GM23248 (cell line): ENCODE measurements at regions not wholly inside any gene's neighbourhood (a gene's known extent, or its start where the extent isn't known, plus 50 kb on each side); places are given as distances from the start of the nearest gene placed in this dataset.
"Not testable (repeated sequence)": the region's sequence is repeated elsewhere in the genome, so short reads cannot be mapped to it uniquely, and the experiment has no call there.

Experiments used
- DNase-seq: peaks from one replicate; pipeline ENCODE4 v3.0.0-alpha.2; 2015
- H2AFZ ChIP-seq: fragments of 200-600 bp; sonication (generic); 2 replicates; pipeline ENCODE4 v1.6.1; 2016; ENCODE audit warnings: antibody characterized with exemption
- H3F3A ChIP-seq: fragments of 200-600 bp; sonication (generic); 2 replicates; pipeline ENCODE4 v1.6.1; 2016; ENCODE audit warnings: mild to moderate bottlenecking, antibody characterized with exemption, mixed run types; ENCODE audit not compliant: insufficient read depth
- H3K27ac ChIP-seq: fragments of 200-600 bp; sonication (generic); 2 replicates; pipeline ENCODE4 v1.5.1; 2016; ENCODE audit warnings: mild to moderate bottlenecking
- H3K27me3 ChIP-seq: fragments of 200-600 bp; sonication (generic); replicated peaks from 2 replicates; pipeline ENCODE4 v1.6.1; 2016; ENCODE audit warnings: mild to moderate bottlenecking; ENCODE audit not compliant: insufficient read depth
- H3K36me3 ChIP-seq: fragments of 200-600 bp; sonication (generic); 2 replicates; pipeline ENCODE4 v1.6.1; 2016; ENCODE audit warnings: low read depth, mild to moderate bottlenecking
- H3K4me1 ChIP-seq: fragments of 200-600 bp; sonication (generic); 2 replicates; pipeline ENCODE4 v1.6.1; 2016; ENCODE audit warnings: mild to moderate bottlenecking; ENCODE audit not compliant: insufficient read depth
- H3K4me2 ChIP-seq: fragments of 200-600 bp; sonication (generic); one replicate; pipeline ENCODE4 v1.6.1; 2016; ENCODE audit warnings: mild to moderate bottlenecking; ENCODE audit not compliant: unreplicated experiment
- H3K4me3 ChIP-seq: fragments of 200-600 bp; sonication (generic); 2 replicates; pipeline ENCODE4 v1.5.1; 2016; ENCODE audit warnings: mild to moderate bottlenecking
- H3K79me2 ChIP-seq: fragments of 200-600 bp; sonication (generic); 2 replicates; pipeline ENCODE4 v1.6.1; 2016; ENCODE audit warnings: mild to moderate bottlenecking; ENCODE audit not compliant: insufficient read depth
- H3K9ac ChIP-seq: fragments of 200-600 bp; sonication (generic); 2 replicates; pipeline ENCODE4 v1.6.1; 2016; ENCODE audit warnings: mild to moderate bottlenecking
- H3K9me2 ChIP-seq: fragments of 200-600 bp; sonication (generic); 2 replicates; pipeline ENCODE4 v1.6.1; 2016; ENCODE audit warnings: mixed run types, mild to moderate bottlenecking, moderate library complexity; ENCODE audit not compliant: insufficient read depth
- H3K9me3 ChIP-seq: fragments of 200-600 bp; sonication (generic); one replicate; pipeline ENCODE4 v1.6.1; 2017; ENCODE audit warnings: low read depth
- H4K20me1 ChIP-seq: fragments of 200-600 bp; sonication (generic); 2 replicates; pipeline ENCODE4 v1.6.0; 2016; ENCODE audit not compliant: insufficient read depth
- EZH2 ChIP-seq: fragments of 200-600 bp; sonication (generic); IDR thresholded peaks from 2 replicates; pipeline ENCODE4 v1.6.1; 2018; ENCODE audit warnings: antibody characterized with exemption, mild to moderate bottlenecking; ENCODE audit not compliant: insufficient read depth, poor library complexity, severe bottlenecking
- EZH2phosphoT487 ChIP-seq: fragments of 200-600 bp; sonication (generic); IDR thresholded peaks from 2 replicates; pipeline ENCODE4 v1.6.1; 2018; ENCODE audit warnings: antibody characterized with exemption, moderate library complexity, mild to moderate bottlenecking, low read depth; ENCODE audit not compliant: insufficient read depth
- WGBS, 2 experiments: methylation state at CpG; one replicate each; pipeline ENCODE4 v1.1.6; 2015 to 2017; ENCODE audit warnings: low lambda C conversion rate in 2 of 2, low coverage in 1 of 2; ENCODE audit errors: missing lambda C conversion rate in 2 of 2; 5-methylcytosine and 5-hydroxymethylcytosine counted together
- in situ Hi-C: fragments of 300-500 bp; cut with MboI; formaldehyde crosslinking; loops from 2 replicates; pipeline ENCODE4 v1.15.0; 2020

DNA sequence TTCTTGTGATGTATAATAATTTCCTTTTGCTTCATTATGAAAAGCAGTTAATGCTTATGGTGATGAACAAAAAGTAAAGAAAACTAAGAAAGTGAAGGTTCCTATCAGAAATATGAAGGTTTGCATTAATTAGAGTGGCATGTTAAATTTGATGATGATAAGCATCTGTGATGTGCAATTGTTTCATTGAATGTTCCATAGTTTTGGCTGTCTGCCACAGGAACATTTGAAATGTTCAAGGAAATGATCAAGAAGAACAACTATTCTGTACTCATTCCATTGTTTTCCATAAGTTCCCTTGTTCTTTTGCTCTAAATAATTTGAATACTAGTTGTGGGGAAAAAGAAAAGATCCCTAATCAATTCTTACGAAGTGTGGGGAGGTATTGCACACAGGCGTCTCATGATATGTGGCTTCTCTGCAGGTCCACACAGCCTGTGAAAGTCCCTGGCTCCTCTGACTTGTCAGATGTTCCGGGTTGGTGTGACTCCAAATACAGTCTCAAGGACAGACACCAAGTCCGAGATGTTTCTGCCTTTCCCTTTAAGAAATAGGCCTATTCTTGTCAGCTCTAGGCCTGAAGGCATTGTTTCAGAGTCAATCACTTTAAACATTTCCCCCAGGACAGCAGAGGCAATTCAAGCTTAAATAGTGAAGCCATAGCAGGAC, 152.6 kb upstream of the MAST4 start:
- no peak overlapping the region for H3K4me2 ChIP-seq
- no peak overlapping the region for H3K27ac ChIP-seq
- no peaks in the 10 kb centered on the region for H3K79me2 ChIP-seq
- no peaks in the 10 kb centered on the region for H3K27me3 ChIP-seq
- H3K36me3 ChIP-seq, result no peaks in the 10 kb centered on the region
- peak; percentile 24 for DNase-seq
- H3K9me2 ChIP-seq, result no peaks in the 10 kb centered on the region
- no peak overlapping the region for H3K4me3 ChIP-seq
- no peaks in the 10 kb centered on the region for H4K20me1 ChIP-seq
- H3K9ac ChIP-seq, result no peak overlapping the region
- in situ Hi-C loops, result no loop called here
- WGBS, 2 experiments, result 62 to 66% methylated on average over 4 of the region's 4 CpGs
- no peak for TF ChIP-seq EZH2
- H3K9me3 ChIP-seq, result no peaks in the 10 kb centered on the region
- H3K4me1 ChIP-seq, result peaks cover 16% of the 10 kb centered on the region
- H2AFZ ChIP-seq, result no peak overlapping the region
- H3F3A ChIP-seq, result 0 out of 2 replicates have a peak, but pooled peaks cover 19% of the 10 kb centered on the region

DNA sequence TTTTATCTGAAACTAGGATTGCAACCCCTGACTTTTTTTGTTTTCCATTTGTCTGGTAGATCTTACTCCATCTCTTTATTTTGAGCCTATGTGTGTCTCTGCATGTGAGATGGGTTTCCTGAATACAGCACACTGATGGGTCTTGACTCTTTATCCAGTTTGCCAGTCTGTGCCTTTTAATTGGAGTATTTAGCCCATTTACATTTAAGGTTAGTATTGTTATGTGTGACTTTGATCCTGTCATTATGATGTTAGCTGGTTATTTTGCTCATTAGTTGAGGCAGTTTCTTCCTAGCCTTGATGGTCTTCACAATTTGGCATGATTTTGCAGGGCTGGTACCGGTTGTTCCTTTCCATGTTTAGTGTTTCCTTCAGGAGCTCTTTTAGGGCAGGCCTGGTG, 148.1 kb upstream of the MAST4 start:
- H3K36me3 ChIP-seq, H3K9ac ChIP-seq, H3F3A ChIP-seq, H3K4me1 ChIP-seq, H3K4me2 ChIP-seq, H3K27me3 ChIP-seq, H2AFZ ChIP-seq, H3K4me3 ChIP-seq, H3K9me2 ChIP-seq, H3K27ac ChIP-seq, DNase-seq, in situ Hi-C loops, H4K20me1 ChIP-seq, H3K79me2 ChIP-seq, H3K9me3 ChIP-seq: not testable (repeated sequence)
- WGBS, 2 experiments, result 74 to 86% methylated on average over 1 of the region's 1 CpG

DNA sequence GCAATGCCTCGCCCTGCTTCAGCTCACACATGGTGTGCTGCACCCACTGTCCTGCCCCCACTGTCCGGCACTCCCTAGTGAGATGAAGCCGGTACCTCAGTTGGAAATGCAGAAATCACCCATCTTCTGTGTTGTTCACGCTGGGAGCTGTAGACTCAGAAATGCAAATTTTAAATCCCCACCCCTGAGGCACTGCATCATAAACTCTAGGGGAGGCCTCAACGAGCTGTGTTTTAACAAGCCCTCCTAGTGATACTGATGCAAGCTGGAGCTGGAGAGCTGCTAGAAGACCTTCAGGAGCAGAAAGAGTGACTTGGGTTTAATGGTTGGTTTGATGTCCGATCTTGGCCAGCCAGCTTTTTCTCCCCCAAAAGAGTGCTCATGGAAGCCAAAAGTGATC, 146.0 kb upstream of the MAST4 start:
- Histone ChIP-seq H3K4me3 (no peak overlapping the region), H3K27me3 (no peaks in the 10 kb centered on the region), H3K9me3 (no peaks in the 10 kb centered on the region), H3K79me2 (no peaks in the 10 kb centered on the region), H3K4me2 (no peak overlapping the region), H3K9ac (no peak overlapping the region), H4K20me1 (no peaks in the 10 kb centered on the region), H3K27ac (no peak overlapping the region), H3F3A (no peaks in the 10 kb centered on the region), H2AFZ (no peak overlapping the region), H3K4me1 (peaks cover 11% of the 10 kb centered on the region), H3K9me2 (no peaks in the 10 kb centered on the region), H3K36me3 (no peaks in the 10 kb centered on the region)
- TF ChIP-seq EZH2 (no peak), EZH2phosphoT487 (no peak)
- WGBS, 2 experiments, result 66 to 74% methylated on average over 6 of the region's 6 CpGs
- in situ Hi-C loops, result no loop called here
- no peak for DNase-seq

DNA sequence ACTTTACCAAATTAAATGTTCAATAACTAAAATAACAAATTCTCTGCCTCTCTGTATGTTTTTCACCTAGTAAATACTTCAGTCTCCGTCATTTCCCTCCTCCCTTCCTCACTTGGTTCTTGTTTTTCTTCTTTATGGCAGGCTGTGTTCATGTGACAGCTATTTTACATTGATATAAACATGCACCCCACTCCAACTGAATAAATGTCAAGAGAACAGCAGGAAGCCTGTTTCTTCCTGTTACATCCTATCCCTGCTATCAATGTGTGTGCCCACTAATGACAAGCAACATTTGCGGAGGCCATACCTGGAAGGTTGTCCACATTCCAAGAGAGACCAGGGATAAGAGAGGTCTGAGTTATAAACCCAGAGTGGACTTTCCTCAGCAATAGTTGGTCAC, 145.2 kb upstream of the MAST4 start:
- no peak overlapping the region for H2AFZ ChIP-seq
- DNase-seq, result no peak
- TF ChIP-seq EZH2 (no peak), EZH2phosphoT487 (no peak)
- in situ Hi-C loops, result no loop called here
- H3K79me2 ChIP-seq, result no peaks in the 10 kb centered on the region
- no peak overlapping the region for H3K4me2 ChIP-seq
- H3K27ac ChIP-seq, result no peak overlapping the region
- H3K27me3 ChIP-seq, result no peaks in the 10 kb centered on the region
- H3K9ac ChIP-seq, result no peak overlapping the region
- 78% methylated on average over 2 of the region's 2 CpGs for WGBS, 2 experiments
- H3K4me3 ChIP-seq, result no peak overlapping the region
- H3K4me1 ChIP-seq, result peaks cover 11% of the 10 kb centered on the region
- H3K9me2 ChIP-seq, result no peaks in the 10 kb centered on the region
- no peaks in the 10 kb centered on the region for H3K36me3 ChIP-seq
- no peaks in the 10 kb centered on the region for H3F3A ChIP-seq
- no peaks in the 10 kb centered on the region for H3K9me3 ChIP-seq
- H4K20me1 ChIP-seq, result no peaks in the 10 kb centered on the region

DNA sequence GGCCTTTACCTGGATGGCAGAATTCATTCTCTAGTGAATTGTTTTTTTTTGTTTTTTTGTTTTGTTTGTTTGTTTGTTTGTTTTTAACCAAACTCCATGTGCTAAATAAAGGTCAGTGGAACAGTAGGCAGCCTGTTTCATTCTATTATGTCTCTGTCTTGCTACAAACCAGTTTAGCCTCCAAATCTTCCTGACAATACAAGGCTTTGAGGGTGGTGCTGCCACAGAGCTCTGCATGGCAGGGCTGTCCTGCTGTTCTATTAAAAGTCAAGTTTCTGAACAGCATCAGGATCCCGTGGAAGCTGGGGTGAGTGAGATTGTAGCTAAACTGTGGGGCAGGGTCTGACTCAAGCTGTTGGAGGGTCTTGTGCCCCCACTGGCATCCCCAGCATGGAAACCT, 144.1 kb upstream of the MAST4 start:
- H3K4me2 ChIP-seq, result no peak overlapping the region
- H3K27ac ChIP-seq, result no peak overlapping the region
- H3K79me2 ChIP-seq, result no peaks in the 10 kb centered on the region
- no peak overlapping the region for H3K9ac ChIP-seq
- H2AFZ ChIP-seq, result no peak overlapping the region
- H3K9me2 ChIP-seq, result no peaks in the 10 kb centered on the region
- H3K4me1 ChIP-seq, result peaks cover 11% of the 10 kb centered on the region
- 72 to 82% methylated on average over 1 of the region's 1 CpG for WGBS, 2 experiments
- H3K9me3 ChIP-seq, result no peaks in the 10 kb centered on the region
- in situ Hi-C loops, result no loop called here
- no peaks in the 10 kb centered on the region for H4K20me1 ChIP-seq
- no peak for DNase-seq
- no peak for TF ChIP-seq EZH2phosphoT487
- no peak for TF ChIP-seq EZH2
- H3K36me3 ChIP-seq, result no peaks in the 10 kb centered on the region
- no peak overlapping the region for H3K4me3 ChIP-seq
- no peaks in the 10 kb centered on the region for H3F3A ChIP-seq
- no peaks in the 10 kb centered on the region for H3K27me3 ChIP-seq
